SK-N-MC (cell line): ENCODE measurements at regions not wholly inside any gene's neighbourhood (a gene's known extent, or its start where the extent isn't known, plus 50 kb on each side); places are given as distances from the start of the nearest gene placed in this dataset.

ENCODE experiments used
- EZH2 ChIP-seq: fragments of 200-600 bp; sonication (generic); IDR thresholded peaks from one replicate; pipeline ENCODE4 v1.6.1; 2017; ENCODE audit warnings: antibody characterized with exemption
- FOXP2 ChIP-seq: optimal IDR thresholded peaks from 2 replicates; pipeline ENCODE3; 2011; ENCODE audit warnings: mild to moderate bottlenecking, moderate library complexity; ENCODE audit not compliant: insufficient read depth; ENCODE audit errors: extremely low read length, control extremely low read depth
- POLR2AphosphoS5 ChIP-seq: IDR thresholded peaks from 2 replicates; pipeline ENCODE4 v1.6.1; 2012; ENCODE audit warnings: mild to moderate bottlenecking, low read depth, low read length, borderline replicate concordance

- TF ChIP-seq POLR2AphosphoS5 (no peak), EZH2 (no peak), FOXP2 (no peak)
Measured at GRCh38 chr3:31390466-31390865, 142.3 kb upstream of the STT3B start.
